CD1c-positive myeloid dendritic cell (primary cell): ENCODE measurements at regions not wholly inside any gene's neighbourhood (a gene's known extent, or its start where the extent isn't known, plus 50 kb on each side); places are given as distances from the start of the nearest gene placed in this dataset.
"Not testable (repeated sequence)": the region's sequence is repeated elsewhere in the genome, so short reads cannot be mapped to it uniquely, and the experiment has no call there.

Source experiments
- DNase-seq: peaks from one replicate; pipeline ENCODE4 v3.0.0-alpha.2; 2016; ENCODE audit errors: extremely low spot score

DNA sequence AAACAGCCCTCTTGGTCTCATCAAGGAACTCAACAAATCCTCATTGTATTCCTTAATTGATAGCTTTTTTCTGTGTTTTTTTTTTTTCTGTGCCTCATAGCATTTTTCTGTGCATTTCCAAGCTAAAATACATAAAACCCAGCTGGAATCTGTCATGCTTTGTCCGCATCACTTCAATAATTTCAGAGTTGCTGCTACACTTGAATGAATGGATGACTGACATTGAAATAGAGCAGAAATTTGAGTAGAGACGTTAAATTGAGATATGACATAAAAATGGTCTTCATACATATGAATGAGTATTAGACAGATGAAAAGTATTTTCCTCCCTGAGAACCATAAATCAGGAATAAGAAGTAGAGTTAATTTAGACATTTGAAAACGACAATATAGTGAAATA lies 593.2 kb downstream of the TMA16 start:
- no peak for DNase-seq

DNA sequence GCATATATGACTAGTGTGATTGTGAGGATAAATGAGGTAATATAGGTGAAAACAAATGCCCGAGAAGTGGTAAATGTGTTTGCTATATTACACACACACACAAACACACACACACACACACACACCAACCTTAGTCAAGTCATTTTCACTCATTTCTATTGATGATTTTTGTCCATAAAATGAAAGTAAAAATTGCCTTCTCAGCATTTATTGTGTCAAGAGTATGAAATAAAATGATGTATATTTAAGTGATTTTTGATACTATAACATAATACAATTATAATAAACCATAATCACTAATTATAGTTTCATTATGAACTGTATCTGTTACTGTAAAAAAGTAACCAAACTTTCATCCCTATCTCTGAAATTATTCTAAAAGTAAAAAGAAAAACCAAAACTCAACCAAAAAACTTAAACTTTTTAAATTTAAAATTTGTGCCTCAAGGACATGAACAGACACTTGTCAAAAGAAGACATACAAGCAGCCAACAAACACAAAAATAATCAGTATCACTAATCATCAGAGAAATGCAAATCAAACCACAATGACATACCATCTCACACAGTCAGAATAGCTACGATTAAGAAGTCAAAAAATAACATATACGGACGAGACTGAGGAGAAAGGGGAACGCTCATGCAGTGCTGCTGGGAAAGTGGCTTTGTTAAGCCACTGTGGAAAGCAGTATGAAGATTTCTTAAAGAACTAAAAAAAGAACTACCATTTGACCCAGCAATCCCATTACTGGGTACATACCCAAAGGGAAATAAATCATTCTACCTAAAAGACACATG lies 601.0 kb downstream of the TMA16 start:
- no peak for DNase-seq

DNA sequence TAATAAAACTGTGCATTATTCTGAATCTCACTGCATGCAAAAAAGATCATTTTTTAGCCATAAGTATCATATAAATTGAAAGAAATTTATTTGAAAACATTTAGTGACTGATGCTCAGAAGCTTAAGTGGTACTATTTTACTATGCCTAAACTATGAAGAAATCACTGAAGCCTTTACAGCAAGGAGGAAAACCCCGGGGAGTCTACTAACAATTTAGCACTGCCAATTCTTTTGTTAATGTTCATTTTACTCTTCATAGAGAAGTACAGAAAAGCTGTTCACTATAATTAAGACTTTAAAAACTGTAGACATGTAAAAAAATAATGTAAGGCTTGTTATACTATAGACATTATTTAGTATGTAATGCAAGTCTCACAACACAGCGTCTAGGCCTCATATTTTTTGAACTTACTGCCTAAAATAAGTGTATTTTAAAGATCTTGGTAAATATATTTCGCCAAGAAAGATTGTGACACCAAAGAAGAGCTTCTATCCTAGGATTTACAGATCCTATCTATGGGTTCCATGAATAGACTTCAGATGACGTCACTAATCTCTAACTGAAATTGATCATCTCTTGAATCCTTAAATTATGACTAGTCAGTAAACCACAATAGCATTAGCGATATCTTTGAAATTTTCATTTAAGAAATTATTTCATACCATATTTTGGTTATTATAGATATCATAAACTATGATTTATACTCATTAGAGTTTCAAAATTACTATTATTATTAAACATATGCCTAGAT lies 602.5 kb downstream of the TMA16 start:
- DNase-seq, result no peak

DNA sequence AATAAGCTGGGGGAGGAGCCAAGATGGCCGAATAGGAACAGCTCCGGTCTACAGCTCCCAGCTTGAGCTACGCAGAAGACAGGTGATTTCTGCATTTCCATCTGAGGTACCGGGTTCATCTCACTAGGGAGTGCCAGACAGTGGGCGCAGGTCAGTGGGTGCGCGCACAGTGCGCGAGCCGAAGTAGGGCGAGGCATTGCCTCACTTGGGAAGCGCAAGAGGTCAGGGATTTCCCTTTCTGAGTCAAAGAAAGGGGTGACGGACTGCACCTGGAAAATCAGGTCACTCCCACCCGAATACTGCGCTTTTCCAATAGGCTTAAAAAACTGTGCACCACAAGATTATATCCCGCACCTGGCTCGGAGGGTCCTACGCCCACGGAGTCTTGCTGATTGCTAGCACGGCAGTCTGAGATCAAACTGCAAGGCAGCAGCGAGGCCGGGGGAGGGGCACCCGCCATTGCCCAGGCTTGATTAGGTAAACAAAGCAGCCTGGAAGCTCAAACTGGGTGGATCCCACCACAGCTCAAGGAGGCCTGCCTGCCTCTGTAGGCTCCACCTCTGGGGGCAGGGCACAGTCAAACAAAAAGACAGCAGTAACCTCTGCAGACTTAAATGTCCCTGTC lies 606.4 kb downstream of the TMA16 start:
- not testable (repeated sequence) for DNase-seq

DNA sequence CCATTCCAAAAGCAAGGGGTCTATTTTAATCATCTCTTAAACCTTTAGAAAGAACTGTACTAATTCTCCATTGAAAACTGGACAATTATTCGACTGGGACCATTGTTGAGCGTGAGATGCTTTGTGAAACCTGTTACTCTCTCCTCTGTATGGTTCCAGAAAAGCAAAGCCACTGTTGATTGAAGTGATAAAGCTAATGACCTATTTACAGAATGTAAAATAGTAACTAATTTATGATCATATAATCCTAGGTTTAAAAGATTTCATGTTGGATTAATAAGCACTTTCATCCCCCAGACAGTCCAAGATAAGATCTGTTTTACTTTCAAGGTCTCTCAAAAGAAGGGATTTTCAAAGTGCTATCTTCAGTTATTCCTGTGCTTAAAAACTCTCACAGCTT lies 614.5 kb downstream of the TMA16 start:
- no peak for DNase-seq

DNA sequence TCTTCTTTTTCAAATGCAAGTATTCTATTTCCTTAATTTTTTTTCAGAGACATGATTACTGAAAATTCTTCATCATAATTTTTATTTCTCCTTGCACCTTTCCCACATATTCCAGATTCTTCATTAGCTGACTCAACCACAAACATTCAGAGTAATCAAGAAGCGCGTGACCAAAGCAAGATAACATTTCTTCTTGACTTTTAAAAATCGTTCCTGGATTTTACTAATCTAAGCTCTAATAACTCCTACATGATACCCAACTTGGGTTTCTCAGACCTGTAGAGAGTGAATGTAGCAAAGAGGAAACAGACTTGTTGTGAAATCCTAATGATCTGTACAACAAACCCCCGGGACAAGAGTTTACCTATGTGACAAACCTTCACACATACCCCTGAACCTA lies 615.0 kb downstream of the TMA16 start:
- DNase-seq, result no peak

DNA sequence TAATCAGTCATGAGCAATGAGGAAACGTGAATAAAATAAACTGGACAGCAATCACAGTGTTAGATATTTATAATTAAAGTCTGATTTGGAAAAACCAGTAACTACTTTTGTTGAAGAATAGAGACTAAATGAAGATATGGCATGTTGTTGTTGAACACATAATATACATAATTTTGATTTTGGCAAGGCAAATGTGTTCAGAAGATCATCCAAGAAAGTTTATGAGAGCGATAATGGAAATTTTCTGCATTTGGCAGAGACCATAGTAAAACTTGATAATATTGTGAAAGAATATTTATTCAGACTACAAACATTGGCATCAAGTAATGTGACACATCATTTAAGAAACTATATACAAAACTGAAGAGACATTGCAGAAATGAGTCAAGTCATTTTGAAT lies 620.7 kb downstream of the TMA16 start:
- DNase-seq, result no peak

DNA sequence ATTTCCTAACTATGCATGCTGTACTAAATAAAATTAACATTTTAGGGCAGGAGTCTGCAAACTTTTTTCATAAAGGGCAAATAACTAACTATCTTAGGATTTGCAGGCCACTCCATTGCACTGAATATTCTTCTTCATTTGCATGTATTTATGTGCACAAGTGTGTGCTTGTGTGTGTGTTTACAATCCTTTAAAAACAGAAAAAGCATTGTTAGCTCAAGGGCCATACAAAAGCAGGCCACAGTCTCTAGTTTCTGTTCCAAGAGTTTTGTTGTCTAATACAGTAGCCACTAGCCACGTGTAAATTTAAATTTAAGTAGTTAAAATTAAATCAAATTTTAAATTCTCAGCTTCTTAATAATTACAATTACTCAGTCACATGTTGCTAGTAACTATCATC lies 621.8 kb downstream of the TMA16 start:
- no peak for DNase-seq

DNA sequence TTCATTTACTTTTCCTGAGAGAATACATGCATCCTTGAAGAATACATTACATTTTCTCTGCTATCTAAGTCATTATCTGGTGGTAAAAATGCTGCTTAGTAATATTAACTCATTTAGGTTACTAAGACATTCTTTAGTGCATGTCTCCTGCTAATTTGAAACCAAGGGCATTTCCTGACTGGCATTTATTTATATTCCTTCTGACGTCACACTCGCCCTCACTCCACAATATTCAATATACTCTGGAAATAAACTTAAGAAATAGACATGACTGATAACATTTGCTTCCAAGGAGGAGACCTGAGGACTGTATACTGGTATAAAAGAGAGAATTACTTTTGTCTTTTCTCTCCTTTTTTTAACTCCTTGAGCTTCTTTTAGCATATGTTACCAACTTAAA lies 619.5 kb upstream of the SMIM31 start:
- DNase-seq, result no peak

DNA sequence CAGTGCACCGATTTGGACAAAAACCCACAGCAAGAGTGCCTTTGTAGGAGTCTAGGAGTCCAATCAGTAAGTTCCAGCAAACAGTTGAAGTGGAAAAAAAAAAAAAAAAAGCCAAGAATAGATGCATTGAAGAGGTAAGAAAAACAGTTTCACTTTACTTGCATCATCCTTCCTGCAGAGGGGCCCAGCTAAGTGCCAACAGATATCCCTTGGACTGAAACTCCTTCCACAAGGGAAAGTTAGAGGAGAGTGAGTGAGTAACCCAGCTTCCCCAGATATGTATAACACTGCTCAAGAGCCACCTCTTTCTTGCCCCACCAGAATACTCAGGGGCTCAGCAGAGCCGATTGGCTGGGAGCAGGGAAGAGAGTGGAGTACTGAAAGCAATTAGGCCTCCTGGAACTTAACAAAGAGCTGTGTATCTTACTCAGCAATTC lies 617.7 kb upstream of the SMIM31 start:
- no peak for DNase-seq

DNA sequence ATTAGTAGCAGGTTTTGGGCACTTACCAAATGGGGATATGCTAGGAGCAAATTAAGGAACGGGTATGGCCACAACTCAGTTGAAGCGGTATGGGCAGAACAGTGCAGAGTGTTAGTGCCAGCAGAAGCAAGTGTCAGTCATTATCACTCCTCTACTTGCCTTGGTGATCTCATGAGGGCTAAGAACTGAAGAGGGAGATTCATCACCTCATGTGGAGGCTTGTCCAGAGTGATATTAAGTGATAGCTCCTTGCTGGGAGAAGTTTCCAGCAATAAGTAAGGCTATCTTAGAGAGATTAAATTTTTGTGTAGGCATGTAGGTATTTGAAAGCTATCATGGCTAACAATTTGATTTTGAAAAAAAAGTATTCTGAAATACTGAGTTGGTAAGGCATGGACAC lies 615.4 kb upstream of the SMIM31 start:
- DNase-seq, result no peak

DNA sequence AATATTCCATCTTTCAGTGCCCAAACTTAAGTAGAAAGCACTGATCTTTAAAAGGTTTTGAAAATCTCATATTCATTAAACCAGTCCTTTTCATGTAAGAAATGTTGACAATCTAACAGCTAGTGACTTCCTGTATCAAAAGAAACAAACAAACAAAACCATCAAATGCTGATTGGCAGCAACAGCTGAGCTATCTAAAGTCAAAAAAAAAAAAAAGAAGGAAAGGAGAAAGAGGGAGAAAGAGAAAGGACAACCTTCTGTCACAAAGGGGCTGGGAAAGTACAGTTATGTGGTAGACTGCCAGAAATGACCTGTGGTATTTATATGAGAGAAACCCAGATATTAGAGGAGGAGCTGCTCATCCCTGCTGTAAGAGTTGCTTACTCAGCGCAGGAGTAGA lies 614.6 kb upstream of the SMIM31 start:
- no peak for DNase-seq

DNA sequence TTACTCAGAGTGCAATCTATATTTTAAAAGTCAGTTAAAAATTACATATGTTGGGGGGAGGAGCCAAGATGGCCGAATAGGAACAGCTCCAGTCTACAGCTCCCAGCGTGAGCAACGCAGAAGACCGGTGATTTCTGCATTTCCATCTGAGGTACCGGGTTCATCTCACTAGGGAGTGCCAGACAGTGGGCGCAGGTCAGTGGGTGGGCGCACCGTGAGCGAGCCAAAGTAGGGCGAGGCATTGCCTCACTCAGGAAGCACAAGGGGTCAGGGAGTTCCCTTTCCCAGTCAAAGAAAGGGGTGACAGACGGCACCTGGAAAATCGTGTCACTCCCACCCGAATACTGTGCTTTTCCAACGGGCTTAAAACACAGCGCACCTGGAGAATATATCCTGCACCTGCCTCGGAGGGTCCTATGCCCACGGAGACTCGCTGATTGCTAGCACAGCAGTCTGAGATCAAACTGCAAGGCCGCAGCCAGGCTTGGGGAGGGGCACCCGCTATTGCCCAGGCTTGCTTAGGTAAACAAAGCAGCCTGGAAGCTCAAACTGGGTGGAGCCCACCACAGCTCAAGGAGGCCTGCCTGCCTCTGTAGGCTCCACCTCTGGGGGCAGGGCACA lies 612.1 kb upstream of the SMIM31 start:
- not testable (repeated sequence) for DNase-seq

DNA sequence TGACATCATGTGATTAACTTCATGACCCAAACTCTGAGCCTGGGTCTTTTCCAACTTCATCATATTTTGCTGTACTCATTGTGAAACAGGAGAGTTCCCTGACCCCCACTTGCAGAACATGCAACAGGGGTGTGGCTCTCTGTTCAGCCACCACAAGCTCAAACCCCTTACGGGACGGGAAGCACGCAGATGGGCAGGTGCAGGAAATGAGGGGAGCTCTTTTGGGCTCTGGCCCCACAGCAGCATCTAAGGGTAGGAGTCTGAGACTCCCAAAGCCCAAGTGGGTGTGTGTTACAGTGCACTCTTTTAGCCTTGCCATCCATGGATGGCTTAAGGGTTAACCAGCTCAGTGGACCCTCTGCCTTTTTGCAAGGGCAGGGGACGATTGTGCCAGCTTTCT lies 599.5 kb upstream of the SMIM31 start:
- no peak for DNase-seq

DNA sequence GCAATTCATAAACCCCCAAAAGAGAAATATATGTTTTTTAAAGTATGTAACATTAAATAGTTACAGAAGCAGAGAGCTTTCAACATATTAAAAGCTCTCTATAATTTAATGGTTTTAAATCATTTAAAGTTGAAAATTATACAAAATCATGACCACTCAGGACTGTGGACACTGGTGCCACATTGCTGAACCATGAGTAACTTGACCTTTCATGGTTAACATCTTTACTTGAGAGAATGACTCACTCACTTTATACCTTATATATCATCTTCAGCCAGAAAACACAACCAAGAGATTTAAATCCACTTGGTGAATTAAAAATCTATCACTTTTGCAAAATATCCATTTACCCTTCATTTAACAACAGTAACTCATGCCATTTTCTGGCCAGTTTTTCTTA lies 584.3 kb upstream of the SMIM31 start:
- DNase-seq, result no peak

DNA sequence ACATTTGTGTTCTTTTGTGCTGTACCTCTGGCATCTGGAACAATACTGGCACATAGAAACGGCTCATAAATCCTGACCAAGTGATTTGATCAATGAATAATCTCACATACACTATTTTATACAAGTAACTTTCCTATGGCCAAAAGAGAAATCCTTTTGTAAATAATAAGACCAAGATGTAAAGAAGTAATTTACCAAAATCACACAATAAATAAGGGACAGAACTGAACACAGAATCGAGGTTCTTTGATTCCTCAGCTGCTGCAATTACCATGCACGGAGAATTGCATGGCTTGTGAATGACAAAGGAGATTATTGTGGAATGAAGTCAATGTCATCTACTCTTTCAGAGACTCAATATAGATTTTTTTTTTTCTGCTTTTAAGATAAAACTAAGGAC lies 576.8 kb upstream of the SMIM31 start:
- DNase-seq, result no peak

DNA sequence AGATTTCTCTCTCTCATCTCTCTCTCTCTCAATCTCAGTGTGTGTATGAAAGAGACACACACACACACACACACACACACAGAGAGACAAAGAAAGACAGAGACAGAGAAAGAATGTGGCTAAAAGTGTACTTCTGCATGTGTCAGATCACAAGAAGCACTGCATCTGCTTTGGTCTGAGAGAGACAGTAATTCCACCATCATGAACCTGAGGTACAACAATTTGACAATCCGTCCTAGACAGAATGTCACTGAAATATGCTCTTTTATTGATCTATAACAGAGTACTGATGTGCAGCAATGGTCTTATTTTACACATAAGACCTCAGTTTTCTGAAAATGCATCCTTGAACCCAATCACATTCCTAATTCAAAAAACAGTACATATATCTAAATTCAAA lies 576.2 kb upstream of the SMIM31 start:
- no peak for DNase-seq

DNA sequence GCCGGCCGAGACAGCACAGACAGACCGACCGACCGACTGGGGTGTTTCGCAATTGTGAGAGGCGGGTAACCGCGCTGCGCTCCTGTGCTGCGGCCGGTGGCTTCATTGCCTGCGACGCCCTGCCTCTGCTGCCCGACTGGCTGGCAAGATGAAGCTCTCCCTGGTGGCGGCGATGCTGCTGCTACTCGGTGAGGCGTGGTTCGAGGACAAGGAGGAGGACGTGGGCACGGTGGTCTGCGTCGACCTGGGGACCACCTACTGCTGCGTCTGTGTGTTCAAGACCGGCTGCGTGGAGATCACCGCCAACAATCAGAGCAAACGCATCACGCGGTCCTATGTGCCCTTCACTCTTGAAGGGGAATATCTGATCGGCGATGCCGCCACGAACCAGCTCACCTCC lies 565.7 kb upstream of the SMIM31 start:
- DNase-seq, result no peak

DNA sequence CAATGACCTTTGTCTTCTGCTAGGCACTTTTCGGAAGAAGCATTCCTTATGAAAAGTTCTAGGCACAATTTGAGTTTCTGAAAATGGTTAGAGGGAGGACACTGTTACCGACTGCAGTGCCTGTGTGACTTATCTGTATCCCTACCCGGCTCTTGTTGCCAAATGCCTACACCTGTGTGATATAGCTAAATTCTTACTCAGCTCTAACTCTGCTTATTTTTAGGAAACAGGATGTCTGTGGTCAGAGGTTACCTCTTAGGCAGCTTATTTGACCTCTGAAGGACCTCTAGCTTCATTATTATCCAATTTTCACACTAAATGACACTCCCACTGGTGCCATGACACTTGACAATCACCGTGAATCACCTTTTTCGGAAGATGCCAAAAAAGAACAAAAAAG lies 561.1 kb upstream of the SMIM31 start:
- no peak for DNase-seq

DNA sequence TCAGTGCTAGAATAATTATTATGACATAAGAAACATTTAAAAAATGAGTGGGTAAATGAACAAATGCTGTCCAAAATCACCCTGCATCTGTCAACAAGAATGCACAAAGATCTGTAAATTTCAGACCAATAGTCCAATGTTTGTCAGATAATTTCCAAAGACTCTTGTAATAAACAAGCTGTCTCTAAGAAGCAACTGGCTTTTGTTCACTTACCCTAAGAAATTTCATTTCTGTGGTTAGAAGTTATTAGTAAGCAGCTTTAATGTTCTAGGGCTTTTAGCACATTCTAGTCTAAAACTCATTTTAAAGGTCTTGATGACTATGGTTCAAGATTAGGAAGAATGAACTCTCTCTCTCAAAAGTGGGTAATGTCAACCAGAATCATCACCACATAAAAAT lies 560.3 kb upstream of the SMIM31 start:
- no peak for DNase-seq

DNA sequence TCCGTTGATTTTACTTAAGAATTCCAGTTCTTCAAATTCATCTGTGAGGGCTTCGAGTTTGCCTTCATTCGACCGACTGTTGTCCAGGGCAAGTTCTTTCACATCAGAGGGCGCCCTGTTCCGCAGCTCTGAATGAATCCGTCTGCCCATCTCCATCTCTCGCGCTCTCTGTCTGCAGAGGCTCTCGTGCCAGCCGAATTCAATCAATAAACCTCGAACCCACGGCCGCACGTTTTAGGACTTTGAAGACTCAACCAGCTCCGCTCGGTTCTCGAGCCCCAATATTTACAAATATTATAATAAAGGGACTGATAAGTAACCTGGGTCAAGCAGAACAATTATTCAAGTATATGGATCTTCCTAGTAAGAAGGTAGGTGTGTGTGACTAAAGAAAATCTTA lies 556.4 kb upstream of the SMIM31 start:
- no peak for DNase-seq

DNA sequence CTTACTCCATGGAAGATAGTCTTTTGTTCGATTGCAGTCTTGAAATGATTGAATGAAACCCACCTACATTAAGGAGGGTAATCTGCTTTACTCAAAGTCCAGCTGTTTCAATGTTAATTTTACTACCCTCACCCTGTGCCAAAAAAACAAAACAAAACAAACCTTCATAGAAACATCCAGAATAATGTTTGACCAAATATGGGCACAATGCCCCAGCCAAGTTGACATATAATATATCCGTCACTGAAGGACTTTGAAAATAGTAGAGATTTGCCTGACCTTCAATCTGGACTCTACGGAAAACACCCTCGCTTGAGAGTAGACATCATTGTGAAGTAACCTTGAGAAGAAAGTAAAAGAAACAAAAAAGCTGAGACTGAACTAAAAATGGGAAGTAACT lies 550.5 kb upstream of the SMIM31 start:
- no peak for DNase-seq

DNA sequence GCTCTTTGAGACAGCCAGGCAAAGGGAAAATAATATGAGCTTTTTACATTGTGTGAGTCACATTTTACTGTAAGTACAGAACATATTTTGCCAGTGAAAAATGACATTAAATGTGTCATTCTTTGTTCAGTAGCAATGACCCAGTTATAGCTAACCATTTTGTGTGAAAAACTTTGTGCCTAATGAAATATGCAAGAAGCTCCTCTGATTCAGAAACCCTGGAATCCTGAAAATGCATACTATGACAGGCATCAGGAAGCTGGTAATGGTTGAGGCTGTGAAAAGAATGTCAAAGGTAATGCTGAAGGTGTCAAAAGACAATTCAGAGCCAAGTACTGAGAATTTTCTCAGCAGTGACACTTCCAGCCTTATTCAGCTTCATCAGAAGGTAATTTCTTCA lies 549.5 kb upstream of the SMIM31 start:
- no peak for DNase-seq
